NCI-H1694 treated with DMSO at 0.1 percent for 48 hours (cell line): ENCODE measurements at regions not wholly inside any gene's neighbourhood (a gene's known extent, or its start where the extent isn't known, plus 50 kb on each side); places are given as distances from the start of the nearest gene placed in this dataset.
A peak's percentile ranks its signal among the peaks of the same experiment; 100 is the strongest.
"Not testable (repeated sequence)": the region's sequence is repeated elsewhere in the genome, so short reads cannot be mapped to it uniquely, and the experiment has no call there.

ENCODE experiments used
- DNase-seq: peaks from one replicate; lab custom pipeline; 2025; lab: John Stamatoyannopoulos, UW

DNA sequence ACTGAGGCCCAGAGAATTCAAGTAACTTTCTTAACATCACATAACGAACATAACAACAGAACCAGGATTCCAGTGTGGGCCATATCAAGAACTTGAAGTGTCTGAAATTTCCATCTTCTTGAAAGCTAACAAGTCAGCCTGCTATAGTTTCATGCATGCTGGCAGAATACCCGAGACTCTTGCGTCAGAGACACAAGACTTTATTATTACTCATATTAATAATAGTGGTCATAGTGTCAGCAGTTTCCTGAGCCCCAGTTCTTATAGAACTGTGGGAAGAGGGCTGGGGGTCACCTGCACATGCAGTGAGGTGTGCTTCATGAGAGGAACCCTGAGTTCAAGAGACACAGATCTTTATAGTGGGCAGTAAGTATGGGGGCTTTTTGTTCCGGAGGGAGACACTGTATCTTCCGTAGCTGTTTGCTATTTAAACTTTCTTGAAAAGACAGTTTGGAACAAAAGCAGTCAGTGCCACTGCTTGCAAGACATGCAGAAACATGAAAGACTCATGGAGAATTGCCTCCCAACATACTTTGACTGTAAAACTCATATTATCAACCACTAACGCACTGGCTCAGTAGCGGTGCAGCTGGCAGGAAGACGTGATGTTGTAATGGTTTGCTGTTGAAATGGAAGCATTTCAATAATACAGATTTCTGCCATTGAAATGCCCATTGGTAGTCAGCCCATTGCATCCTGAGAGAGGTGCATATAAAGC is 339.2 kb downstream of the ADGRL2 start:
- DNase-seq = no peak

DNA sequence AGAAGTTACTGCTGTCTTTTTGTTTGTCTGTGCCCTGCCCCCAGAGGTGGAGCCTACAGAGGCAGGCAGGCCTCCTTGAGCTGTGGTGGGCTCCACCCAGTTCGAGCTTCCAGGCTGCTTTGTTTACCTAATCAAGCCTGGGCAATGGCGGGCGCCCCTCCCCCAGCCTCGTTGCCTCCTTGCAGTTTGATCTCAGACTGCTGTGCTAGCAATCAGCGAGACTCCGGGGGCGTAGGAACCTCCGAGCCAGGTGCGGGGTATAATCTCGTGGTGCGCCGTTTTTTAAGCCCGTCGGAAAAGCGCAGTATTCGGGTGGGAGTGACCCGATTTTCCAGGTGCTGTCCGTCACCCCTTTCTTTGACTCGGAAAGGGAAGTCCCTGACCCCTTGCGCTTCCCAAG is 335.6 kb downstream of the ADGRL2 start:
- DNase-seq = not testable (repeated sequence)

DNA sequence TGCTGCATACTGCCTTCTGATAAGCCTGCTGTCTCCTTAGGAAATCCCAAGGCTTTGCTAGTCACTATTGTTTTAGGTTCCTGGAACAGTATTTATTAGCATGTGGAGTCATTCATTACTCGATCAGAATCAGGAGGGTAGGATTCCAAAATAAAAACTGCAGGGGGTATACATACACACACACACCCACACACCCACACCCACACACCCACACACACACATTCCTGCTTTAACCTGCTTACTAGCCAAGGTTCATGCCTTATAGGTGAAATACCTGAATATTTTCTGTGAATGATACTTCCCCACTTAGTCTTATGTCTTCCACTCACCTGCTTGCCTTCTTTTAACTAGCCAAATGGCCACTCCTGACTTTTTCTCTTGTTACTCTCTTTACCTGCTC is 325.1 kb downstream of the ADGRL2 start:
- no peak for DNase-seq

DNA sequence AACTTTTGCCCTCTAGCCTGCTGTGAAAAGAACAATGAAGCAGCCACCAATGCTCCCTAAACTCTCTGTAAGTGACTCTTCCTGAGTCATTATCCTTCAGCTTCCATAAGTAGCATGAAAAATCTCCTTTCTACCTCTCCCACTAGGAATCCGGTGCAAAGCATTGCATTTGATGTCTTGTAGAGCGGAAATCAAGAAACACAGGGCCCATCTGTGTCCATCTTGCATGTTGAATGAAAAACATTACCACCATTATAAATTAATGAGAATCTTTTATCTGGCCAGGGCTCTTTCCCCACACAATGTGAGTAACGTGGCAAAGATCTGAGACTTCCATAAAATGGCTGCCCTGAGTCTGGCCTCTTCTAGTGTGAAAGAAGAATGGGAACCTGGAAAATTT is 324.4 kb downstream of the ADGRL2 start:
- DNase-seq = no peak

DNA sequence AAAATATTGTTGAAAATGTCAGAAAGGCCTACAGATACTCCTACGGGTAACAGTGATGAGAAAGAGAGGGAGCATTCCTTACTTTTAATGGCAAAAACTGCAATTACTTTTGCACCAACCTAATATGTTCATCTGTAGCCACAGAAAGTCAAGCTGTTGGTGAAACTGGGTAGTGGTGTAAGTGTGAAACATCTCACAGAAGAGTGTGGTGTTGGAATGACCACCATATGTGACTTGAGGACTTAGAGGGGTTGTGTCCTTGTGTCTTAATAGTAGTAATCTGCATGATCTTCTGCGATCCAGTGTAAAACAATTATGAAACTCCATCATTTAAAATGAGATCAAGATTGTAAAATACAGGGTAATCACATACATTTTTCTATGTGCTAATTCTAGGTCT is 320.7 kb downstream of the ADGRL2 start:
- DNase-seq = no peak

DNA sequence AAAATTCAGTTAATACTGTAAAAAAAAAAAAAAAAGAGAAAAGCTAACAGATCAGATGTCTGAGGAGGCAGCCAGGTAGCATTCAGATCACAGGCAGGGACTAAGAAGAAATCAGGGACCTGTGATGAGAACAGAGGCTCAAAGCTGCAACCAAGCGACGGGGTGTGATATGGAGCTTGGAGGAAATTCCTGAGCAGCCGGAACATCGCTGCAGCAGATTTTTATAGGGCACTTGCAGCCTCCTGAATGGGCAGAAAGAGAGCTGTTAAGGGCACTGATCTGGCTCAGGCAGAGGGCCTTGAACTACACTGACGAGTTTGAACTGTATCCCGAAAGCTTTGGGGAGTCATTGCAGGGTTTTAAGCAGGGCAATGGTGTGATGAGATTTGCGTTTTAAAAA is 315.4 kb downstream of the ADGRL2 start:
- no peak for DNase-seq

DNA sequence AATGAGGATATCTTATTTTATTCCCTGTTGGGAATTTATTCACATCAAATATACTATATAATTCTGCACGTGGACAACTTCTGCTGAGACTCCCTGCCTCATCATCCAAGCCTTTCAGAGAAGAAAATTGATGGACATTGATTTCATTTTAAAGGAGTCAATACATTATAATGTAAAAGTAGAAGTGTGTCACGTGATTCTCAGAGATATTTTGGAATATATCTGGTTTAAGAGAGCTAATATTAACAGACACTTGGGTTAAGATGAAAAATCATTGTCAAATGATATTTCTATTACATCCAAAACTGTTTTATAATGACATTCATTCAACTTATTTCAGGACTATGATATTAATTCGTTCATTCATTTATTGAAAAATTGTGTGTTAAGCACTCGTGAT is 314.2 kb downstream of the ADGRL2 start:
- DNase-seq = no peak

DNA sequence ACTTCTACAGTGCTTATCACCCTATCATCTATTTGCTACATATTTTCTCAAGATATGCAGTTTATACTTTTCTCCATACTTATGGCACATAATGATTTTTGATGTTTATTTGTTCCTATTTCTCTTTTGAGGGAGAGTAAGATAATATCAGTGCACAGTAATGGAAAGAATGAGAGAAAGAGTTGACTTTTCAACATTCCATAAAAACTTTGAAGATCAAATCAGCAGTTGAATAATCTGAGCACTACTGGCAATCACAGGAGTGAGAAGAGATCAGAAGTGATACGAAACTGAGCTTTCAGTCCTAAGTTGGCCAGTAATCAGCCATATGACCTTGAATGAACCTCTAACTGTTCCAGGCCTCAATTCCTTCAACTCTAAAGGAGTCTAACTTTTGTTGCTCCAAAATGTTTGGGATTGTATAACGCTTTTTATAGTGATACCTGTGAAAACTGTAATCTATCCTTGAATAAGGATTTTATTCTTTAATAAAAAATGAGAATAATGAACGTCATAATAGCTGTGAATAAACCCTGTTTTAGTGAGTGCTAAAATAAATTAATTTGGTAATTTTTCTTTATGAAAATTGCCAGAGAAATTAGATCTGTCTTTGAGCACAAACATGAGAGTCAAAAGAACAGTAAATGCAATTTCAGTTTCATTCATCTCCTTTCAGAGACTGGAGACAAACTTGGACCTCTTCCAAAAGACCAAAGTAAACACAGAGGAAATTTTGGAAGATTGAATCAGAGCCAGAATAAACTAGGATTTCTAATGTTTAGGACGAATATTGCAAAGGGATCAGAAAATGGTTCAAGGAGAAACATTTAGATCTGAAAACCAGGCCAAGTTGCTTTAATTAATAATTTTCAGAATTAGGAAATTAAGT is 309.9 kb downstream of the ADGRL2 start:
- DNase-seq = peak; percentile 44

DNA sequence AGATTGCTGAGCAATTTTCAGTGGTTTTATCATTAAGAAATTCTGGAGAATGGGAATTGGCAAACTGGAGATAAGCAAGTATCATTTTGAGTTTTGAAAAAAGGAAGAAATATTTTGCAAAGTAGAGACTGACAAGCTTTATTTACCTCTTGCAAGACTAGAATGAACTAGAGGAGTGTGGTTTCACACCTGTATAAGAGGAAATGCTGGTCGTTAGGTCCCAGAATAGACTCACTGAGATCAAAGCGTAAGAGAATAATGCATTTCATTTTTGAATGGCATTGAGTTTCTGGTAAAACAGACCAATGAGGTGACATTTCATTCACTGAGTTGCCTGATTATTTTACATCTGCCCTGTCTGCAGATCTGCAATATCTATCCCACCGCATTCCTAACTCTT is 308.1 kb downstream of the ADGRL2 start:
- DNase-seq = no peak

DNA sequence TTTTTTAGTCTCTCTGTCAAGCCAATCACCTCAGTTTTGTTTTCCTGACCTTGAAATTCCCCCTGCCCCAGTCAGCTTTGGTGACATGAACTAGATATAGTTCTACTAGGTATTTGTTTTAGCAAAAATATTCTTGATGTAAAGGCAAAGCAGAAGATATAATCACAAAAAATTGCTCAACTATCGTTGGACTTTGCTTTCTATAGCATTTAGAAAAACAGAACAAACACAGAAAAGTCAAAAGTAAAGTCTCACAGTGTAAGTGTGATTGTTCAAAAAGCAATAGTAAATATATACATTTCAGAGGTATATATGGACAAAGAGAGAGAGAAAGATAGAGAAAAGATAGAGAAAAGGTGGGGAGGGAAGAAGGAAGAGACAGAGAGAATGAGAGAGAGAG is 305.9 kb downstream of the ADGRL2 start:
- DNase-seq = no peak

DNA sequence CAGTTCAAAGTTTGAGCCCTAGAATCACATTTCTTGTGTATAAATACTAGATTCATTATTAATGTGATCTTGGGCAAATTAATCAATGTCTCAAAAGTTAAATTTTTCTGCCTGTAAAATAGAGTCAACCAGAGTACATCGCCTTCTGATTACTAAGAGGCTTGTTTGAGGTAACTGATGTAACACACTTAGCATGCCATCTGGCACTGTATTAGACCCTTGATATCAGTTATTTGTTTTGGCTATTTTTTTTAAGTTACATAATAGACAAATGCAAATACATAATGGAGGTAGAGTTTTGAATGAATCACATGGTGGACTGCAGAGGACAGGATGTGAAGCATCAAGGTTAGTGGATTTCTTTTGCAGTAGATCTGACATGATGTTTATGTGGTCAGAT is 298.4 kb downstream of the ADGRL2 start:
- DNase-seq = no peak

DNA sequence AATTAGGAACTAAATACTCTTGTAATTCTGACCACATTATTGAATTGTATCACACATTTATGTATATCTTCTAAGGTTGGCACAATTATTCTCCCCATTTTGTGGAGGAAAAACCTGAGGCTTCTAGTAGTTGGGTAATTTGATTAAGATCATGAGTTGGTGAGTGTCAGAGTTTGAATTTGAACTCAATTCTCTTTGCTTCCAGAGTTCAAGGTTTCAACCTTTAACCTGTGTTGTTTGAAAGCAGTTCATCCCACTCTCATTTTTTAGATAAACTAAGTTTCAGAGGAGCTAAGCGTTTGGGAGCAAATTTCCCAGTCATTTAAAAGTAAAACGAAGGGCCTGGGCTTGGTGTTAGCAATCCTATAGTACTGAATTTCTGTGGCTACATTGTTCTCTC is 293.4 kb downstream of the ADGRL2 start:
- DNase-seq = no peak

DNA sequence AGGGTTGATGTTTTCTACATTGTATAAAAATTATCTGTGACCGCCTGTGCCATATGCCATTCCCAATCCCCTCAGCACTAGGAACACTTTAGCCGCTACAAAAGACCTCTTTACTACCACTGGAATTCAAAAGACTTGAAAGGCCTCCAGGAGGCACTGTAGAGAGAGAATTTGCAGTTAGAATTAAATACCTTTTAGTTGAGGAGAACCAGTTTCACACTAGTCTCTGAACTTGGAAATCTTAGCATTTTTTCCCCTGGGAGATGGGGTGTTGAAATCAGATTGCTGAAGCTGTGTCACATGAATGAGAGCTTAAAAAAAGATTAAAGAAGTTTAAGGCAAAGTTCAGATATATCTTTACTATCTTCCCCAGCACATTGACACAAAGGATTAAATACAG is 291.0 kb downstream of the ADGRL2 start:
- no peak for DNase-seq

DNA sequence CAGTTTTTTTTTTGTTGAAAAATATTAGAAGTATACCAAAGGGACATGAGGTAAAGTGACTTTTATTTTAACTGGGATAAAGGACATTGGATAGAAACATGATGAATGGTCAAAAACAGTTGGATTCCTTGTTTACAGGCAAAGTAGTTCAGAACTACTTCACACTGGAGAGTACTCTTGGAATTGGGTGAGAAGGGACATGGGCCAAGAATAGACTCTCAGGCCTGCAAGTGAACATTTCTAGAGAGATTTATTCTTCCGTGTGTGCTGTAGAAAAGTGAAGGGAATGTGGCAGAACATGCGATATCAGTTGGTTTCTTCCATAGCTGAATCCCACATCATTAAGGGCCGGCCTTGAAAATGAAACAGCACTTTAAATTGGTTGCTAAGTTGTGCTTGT is 290.5 kb downstream of the ADGRL2 start:
- no peak for DNase-seq

DNA sequence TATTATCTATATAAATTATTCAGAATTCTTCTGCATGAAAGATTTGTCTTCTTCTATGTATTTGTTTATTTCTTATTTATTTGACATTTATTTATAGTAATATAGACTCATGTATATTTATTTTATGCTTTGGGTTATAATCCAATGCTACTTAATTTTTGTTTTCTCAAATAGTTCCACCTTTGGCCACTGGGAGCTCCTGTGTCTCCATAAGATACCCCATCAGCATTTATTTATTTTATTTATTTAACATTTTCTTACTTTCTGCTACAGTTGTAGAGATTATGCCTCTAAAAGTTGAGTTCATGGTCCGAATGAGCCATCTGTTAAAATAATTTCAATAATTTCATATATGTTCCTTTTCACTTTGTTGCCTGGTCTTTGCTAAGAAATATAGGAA is 289.4 kb downstream of the ADGRL2 start:
- DNase-seq = no peak

DNA sequence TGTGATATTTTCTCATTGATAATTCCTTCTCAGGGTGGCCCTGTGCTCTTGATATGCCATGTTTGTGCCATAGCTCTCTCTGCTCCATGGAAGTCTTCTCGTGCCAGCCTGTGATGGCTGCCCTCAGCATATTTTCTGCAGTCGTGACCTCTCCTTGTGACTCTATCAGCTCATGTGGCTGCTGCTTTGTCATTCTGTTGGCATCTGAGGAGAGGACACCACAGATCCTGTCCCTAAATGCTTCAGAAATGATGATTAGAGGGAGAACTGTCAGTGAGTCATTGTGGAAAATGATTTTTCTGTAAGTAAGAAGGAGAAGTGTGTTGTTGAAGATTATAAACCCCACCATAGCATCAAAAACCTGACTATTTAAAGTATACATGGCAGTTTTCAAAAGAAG is 286.0 kb downstream of the ADGRL2 start:
- DNase-seq = no peak

DNA sequence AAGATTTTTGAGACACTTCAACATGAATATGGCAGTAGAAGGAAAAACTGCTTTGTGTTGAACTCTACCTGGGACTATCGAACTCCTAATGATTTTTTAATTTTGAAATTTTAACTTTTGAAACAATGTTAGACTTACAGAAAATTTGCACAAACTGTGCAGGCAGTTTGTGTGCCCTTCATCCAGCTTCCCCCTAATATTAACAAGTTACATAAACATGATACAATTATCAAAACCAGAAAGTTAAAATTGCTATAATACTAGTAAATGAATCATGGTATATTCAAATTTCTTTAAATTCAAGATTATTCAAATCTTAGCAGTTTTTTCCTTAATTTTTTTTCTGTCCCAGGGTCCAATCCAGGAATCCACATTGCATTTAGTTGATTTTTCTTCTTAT is 278.9 kb downstream of the ADGRL2 start:
- DNase-seq = no peak

DNA sequence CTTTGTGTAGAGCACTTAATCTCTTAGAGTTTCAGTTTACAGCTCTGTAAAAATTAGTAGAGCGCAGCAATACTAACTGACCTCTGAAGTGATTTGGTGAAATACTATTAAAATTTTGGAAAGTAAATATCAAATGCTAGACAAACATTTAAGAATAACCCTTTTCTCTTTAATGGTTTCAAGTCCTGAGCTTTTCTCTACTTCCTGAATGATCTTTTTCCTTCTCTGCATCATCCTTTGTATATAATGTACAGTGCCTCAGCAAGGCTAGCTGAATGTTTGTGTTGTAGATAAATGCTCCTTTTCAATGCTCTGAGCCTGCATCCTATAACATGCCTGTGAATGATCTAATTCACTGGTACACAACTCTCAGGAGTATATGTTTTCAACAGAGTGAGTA is 272.9 kb downstream of the ADGRL2 start:
- DNase-seq = no peak

DNA sequence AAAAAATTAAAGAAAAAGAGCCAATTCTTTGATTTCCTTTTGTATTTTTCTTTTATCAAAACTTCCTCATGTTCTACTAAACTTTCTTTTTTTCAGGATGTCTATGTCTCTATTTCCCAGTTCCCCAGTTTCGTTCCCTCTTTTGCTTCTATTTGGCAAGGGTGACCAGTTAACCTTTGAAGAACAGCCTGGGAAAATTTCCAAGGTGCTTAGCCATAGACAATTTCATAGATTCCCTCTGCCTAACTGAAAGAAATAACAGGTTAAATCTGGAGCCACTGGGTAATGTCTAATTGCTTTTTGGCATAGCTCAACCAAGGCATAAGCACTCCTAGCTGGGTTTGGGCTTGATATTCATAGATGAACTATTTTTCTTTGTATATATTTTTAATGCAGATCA is 272.3 kb downstream of the ADGRL2 start:
- no peak for DNase-seq

DNA sequence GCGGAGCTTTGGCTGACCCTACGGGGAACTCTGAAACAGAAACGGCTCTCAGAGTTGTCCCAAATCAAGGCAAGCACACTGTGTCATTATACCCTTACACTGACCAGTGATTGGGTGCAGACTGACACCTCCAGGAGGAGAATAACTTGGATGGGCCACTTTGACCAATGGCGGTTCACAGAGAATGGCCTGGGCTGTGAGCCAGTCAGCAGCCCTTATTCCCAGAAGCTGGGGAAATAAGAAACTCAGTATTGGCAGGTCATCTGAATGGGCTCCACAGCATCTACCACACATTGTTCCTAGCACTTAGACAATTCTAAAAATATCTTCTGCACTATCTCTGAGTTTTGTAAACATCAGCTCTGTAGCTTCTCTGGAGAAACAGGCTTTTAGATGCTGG is 265.2 kb downstream of the ADGRL2 start:
- no peak for DNase-seq

DNA sequence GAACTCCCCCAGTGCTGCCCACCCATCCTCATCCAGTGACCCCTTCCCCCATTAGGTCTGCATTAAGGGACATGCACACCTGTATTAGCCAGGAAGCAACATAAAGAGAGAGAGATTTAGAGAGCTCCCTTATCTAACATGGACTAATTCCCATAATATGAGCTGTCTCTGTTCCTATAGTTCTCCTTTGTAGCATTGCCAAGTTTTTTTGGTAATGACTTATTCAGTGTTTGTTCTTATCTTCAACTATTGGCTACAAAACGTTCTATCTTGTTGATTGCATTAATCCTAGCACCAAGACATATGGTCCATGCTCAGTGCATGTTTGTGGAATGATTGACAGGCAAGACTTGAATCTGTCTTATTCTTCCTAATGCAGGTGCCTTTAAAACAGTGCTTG is 264.0 kb downstream of the ADGRL2 start:
- no peak for DNase-seq

DNA sequence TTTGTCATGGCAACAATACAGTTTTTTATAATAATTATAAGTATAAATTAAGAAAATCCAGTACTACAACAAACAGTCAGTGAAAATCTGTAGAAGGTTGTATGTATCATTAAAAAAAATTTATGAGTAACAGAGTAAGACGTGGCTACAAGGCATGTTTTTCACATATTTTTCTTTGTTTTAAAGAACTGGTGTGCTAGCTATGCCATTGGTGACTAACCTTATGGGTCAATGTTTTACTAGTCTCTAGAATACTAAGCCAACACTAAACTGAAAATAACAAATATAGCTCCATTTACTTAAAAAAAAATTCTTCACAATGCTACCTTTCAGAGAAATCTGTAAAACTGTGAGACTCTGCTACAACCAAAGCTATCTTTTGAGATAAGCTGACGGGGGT is 261.5 kb downstream of the ADGRL2 start:
- no peak for DNase-seq

DNA sequence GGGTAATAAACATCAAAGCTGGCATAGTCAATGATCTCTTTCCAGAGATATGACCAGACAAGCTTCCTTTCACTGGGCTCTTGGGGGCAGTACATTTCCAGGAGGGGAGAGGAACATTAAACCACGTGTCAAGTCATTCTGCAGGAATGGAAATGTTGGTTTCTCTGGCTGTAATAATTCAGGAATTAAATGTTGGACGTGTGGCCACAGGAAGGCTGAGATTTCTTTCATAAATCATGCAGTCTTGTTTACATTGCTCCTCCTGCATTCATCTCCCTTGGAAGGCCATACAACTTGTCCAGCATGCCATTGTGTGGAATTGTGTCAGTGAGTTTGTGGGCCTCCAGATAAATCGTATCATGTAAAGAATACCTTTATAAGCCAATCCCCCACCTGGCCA is 259.2 kb downstream of the ADGRL2 start:
- DNase-seq = no peak

DNA sequence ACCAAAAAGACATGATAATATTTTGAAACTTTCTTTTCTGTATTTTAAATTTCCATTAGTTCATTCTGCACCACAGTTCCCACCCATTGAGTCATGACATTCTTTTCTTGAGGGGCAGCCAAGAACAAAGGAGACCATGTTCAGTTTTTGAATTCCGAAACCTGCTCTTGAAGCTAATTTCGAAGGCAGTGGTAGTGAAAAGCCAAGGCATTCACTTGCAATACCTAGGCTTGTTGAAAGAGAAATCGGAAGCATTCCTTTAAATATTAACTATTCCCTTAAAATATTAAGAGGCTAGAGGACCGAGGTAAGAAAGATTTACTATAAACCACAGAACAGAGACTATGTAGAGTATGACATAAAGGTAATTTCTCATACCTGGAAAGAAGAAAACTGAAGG is 256.3 kb downstream of the ADGRL2 start:
- DNase-seq = no peak
